GM12891 (cell line): ENCODE measurements at regions not wholly inside any gene's neighbourhood (a gene's known extent, or its start where the extent isn't known, plus 50 kb on each side); places are given as distances from the start of the nearest gene placed in this dataset.
"Not testable (repeated sequence)": the region's sequence is repeated elsewhere in the genome, so short reads cannot be mapped to it uniquely, and the experiment has no call there.

Experiments
- DNase-seq: peaks from one replicate; pipeline ENCODE4 v3.0.0; 2011; ENCODE audit warnings: low spot score; ENCODE audit not compliant: insufficient read length
- FAIRE-seq: peaks from 2 replicates; lab custom pipeline; 2011; peaks lifted over from hg19 to GRCh38; lab: Jason Lieb, UNC
- PAX5 ChIP-seq: IDR thresholded peaks from 2 replicates; pipeline ENCODE4 v1.6.1; 2011; ENCODE audit warnings: low read length, moderate library complexity, mild to moderate bottlenecking; ENCODE audit not compliant: insufficient read depth, severe bottlenecking
- POLR2A ChIP-seq: IDR thresholded peaks from 2 replicates; pipeline ENCODE4 v1.6.1; 2011; ENCODE audit warnings: low read depth, low read length, control low read depth
- POLR2AphosphoS5 ChIP-seq: IDR thresholded peaks from 2 replicates; pipeline ENCODE4 v1.6.1; 2011; ENCODE audit warnings: low read depth, low read length, control low read depth
- POU2F2 ChIP-seq: IDR thresholded peaks from 2 replicates; pipeline ENCODE4 v1.6.1; 2011; ENCODE audit warnings: low read depth, mild to moderate bottlenecking, control low read depth, low read length, moderate library complexity
- SPI1 ChIP-seq: IDR thresholded peaks from 2 replicates; pipeline ENCODE4 v1.6.1; 2011; ENCODE audit warnings: low read depth, low read length, control low read depth
- TAF1 ChIP-seq: IDR thresholded peaks from 2 replicates; pipeline ENCODE4 v1.6.1; 2011; ENCODE audit warnings: low read depth, low read length, control low read depth

GRCh38 chr5:63125392-63125791, 546.8 kb downstream of the LRRC70 start:
- no peak for TF ChIP-seq PAX5
- no peak for TF ChIP-seq TAF1
- no peak for TF ChIP-seq POLR2A
- TF ChIP-seq SPI1, result no peak
- no peak for TF ChIP-seq POLR2AphosphoS5
- no peak for TF ChIP-seq POU2F2

GRCh38 chr5:63124266-63124665, 545.6 kb downstream of the LRRC70 start:
- TF ChIP-seq TAF1 (no peak), POLR2A (no peak), POU2F2 (no peak), POLR2AphosphoS5 (no peak), PAX5 (no peak), SPI1 (no peak)

More at GRCh38 chr5:63125392-63125791, 546.8 kb downstream of the LRRC70 start:
- no peak for DNase-seq
- FAIRE-seq, result no peak

GRCh38 chr5:63121471-63121870, 542.9 kb downstream of the LRRC70 start:
- FAIRE-seq, result no peak
- DNase-seq, result no peak
- TF ChIP-seq SPI1 (no peak), POU2F2 (no peak), POLR2A (no peak), PAX5 (no peak), TAF1 (no peak), POLR2AphosphoS5 (no peak)

More at GRCh38 chr5:63124266-63124665, 545.6 kb downstream of the LRRC70 start:
- DNase-seq (no peak), FAIRE-seq (no peak)

- TF ChIP-seq TAF1, result no peak
- TF ChIP-seq SPI1, result no peak
- no peak for TF ChIP-seq POU2F2
- no peak for TF ChIP-seq PAX5
- no peak for TF ChIP-seq POLR2A
- no peak for TF ChIP-seq POLR2AphosphoS5
- DNase-seq (no peak), FAIRE-seq (no peak)
These were observed 539.6 kb downstream of the LRRC70 start for GRCh38 chr5:63118221-63118620.

GRCh38 chr5:63111891-63112290, 533.3 kb downstream of the LRRC70 start:
- TF ChIP-seq POLR2A, result no peak
- no peak for TF ChIP-seq TAF1
- no peak for TF ChIP-seq SPI1
- no peak for TF ChIP-seq POLR2AphosphoS5
- TF ChIP-seq POU2F2, result no peak
- no peak for TF ChIP-seq PAX5
- FAIRE-seq (no peak), DNase-seq (no peak)

GRCh38 chr5:63101870-63102269, 523.3 kb downstream of the LRRC70 start:
- no peak for DNase-seq
- FAIRE-seq, result no peak
- TF ChIP-seq PAX5, result no peak
- TF ChIP-seq SPI1, result no peak; the same call in 1 of the 2 replicates
- TF ChIP-seq POLR2A, result no peak
- no peak for TF ChIP-seq POLR2AphosphoS5
- TF ChIP-seq TAF1, result no peak
- no peak for TF ChIP-seq POU2F2

- DNase-seq (no peak), FAIRE-seq (no peak)
- TF ChIP-seq TAF1 (no peak), POLR2A (no peak), POU2F2 (no peak)
These were observed 518.7 kb downstream of the LRRC70 start for GRCh38 chr5:63097286-63097685.

- FAIRE-seq (no peak), DNase-seq (no peak)
- TF ChIP-seq PAX5, result no peak
- no peak for TF ChIP-seq SPI1
- no peak for TF ChIP-seq POLR2A
- no peak for TF ChIP-seq POLR2AphosphoS5
- no peak for TF ChIP-seq TAF1
- no peak for TF ChIP-seq POU2F2
These were observed 516.1 kb downstream of the LRRC70 start for GRCh38 chr5:63094730-63095129.

- DNase-seq (no peak), FAIRE-seq (no peak)
- TF ChIP-seq TAF1, result no peak
- TF ChIP-seq POU2F2, result no peak
- no peak for TF ChIP-seq POLR2AphosphoS5
- no peak for TF ChIP-seq PAX5
- no peak for TF ChIP-seq SPI1
- no peak for TF ChIP-seq POLR2A
These were observed 510.5 kb downstream of the LRRC70 start for GRCh38 chr5:63089147-63089546.

GRCh38 chr5:63085561-63085960, 506.9 kb downstream of the LRRC70 start:
- DNase-seq (no peak), FAIRE-seq (no peak)
- TF ChIP-seq SPI1, result no peak
- TF ChIP-seq POLR2AphosphoS5, result no peak
- no peak for TF ChIP-seq TAF1
- no peak for TF ChIP-seq POLR2A
- TF ChIP-seq POU2F2, result no peak
- no peak for TF ChIP-seq PAX5

- FAIRE-seq, DNase-seq: not testable (repeated sequence)
These were observed 505.1 kb downstream of the LRRC70 start for GRCh38 chr5:63083689-63084088.
